ENCODE measurements at regions not wholly inside any gene's neighbourhood (a gene's known extent, or its start where the extent isn't known, plus 50 kb on each side); places are given as distances from the start of the nearest gene placed in this dataset.

- DNase-seq, result no peak
Observed at GRCh38 chr12:69064734-69065443, 131.9 kb upstream of the CPM start.

GRCh38 chr12:69065775-69066174 is 132.8 kb upstream of the CPM start:
- no peak for DNase-seq

GRCh38 chr12:69066492-69067373 is 133.8 kb upstream of the CPM start:
- DNase-seq, result no peak

- no peak for DNase-seq
Observed at GRCh38 chr12:69067713-69068112, 134.7 kb upstream of the CPM start.

- DNase-seq, result no peak
Observed at GRCh38 chr12:69068448-69068847, 135.5 kb upstream of the CPM start.

GRCh38 chr12:69069479-69069878 is 136.5 kb upstream of the CPM start:
- DNase-seq, result no peak

- DNase-seq, result peak; percentile 72
Observed at GRCh38 chr12:69070319-69071090, 137.5 kb upstream of the CPM start.

- no peak for DNase-seq
Observed at GRCh38 chr12:69071091-69071370, 138.1 kb upstream of the CPM start.

- no peak for DNase-seq
Observed at GRCh38 chr12:69073035-69073434, 140.1 kb upstream of the CPM start.

GRCh38 chr12:69074556-69075349 is 141.8 kb upstream of the CPM start:
- no peak for DNase-seq

- DNase-seq, result no peak
Observed at GRCh38 chr12:69083689-69084088, 150.7 kb upstream of the CPM start.

GRCh38 chr12:69084816-69085378 is 151.9 kb upstream of the CPM start:
- DNase-seq, result no peak

- DNase-seq, result no peak
Observed at GRCh38 chr12:69085852-69086251, 152.9 kb upstream of the CPM start.

GRCh38 chr12:69087986-69088385 is 151.4 kb upstream of the CPSF6 start:
- DNase-seq, result no peak

GRCh38 chr12:69090722-69091121 is 148.6 kb upstream of the CPSF6 start:
- DNase-seq, result no peak

- no peak for DNase-seq
Observed at GRCh38 chr12:69091442-69092017, 147.8 kb upstream of the CPSF6 start.

- no peak for DNase-seq
Observed at GRCh38 chr12:69092137-69092536, 147.2 kb upstream of the CPSF6 start.

- no peak for DNase-seq
Observed at GRCh38 chr12:69094606-69095216, 144.7 kb upstream of the CPSF6 start.

- DNase-seq, result no peak
Observed at GRCh38 chr12:69095765-69096477, 143.4 kb upstream of the CPSF6 start.

GRCh38 chr12:69096669-69097335 is 142.6 kb upstream of the CPSF6 start:
- no peak for DNase-seq
